Lung (tissue), 11 donors: ENCODE measurements at regions not wholly inside any gene's neighbourhood (a gene's known extent, or its start where the extent isn't known, plus 50 kb on each side); places are given as distances from the start of the nearest gene placed in this dataset.

Experiments
- ATAC-seq: fragments of 200-7000 bp; cut with Tn5 transposase; one replicate; pipeline ENCODE4 v1.9.1; 2020; ENCODE audit warnings: moderate number of reproducible peaks; ENCODE audit not compliant: insufficient read depth, low FRiP score
- DNase-seq, 3 donors: peaks; one replicate each; pipeline ENCODE4 v3.0.0-alpha.2; 2013 to 2017
- H3K27ac ChIP-seq, 2 donors: one replicate each; pipeline ENCODE4 v1.5.1; 2013; ENCODE audit warnings: mild to moderate bottlenecking in 2 of 2, moderate library complexity in 2 of 2, control low read depth in 1 of 2, inconsistent platforms in 1 of 2, low read depth in 1 of 2, low read length in 1 of 2
- H3K27me3 ChIP-seq, 3 donors: one replicate each; pipeline ENCODE4 v1.5.1; 2013; ENCODE audit warnings: low read length in 2 of 3; ENCODE audit not compliant: control insufficient read depth in 3 of 3, insufficient read depth in 3 of 3
- H3K36me3 ChIP-seq, 4 donors: one replicate each; pipeline ENCODE4 v1.5.1; 2013; ENCODE audit warnings: low read length in 4 of 4, mild to moderate bottlenecking in 1 of 4, moderate library complexity in 1 of 4; ENCODE audit not compliant: control insufficient read depth in 4 of 4, insufficient read depth in 4 of 4
- H3K4me1 ChIP-seq, 5 donors: one replicate each; pipeline ENCODE4 v1.5.1; 2013; ENCODE audit warnings: low read length in 5 of 5, mild to moderate bottlenecking in 2 of 5, moderate library complexity in 1 of 5; ENCODE audit not compliant: control insufficient read depth in 5 of 5, insufficient read depth in 5 of 5
- H3K4me3 ChIP-seq: one replicate; pipeline ENCODE4 v1.5.1; 2013; ENCODE audit warnings: mild to moderate bottlenecking, control low read depth, moderate library complexity
- H3K9ac ChIP-seq, 2 donors: one replicate each; pipeline ENCODE4 v1.5.1; 2013; ENCODE audit warnings: low read length in 2 of 2, control low read depth in 1 of 2; ENCODE audit not compliant: insufficient read depth in 1 of 2
- H3K9me3 ChIP-seq, 4 donors: one replicate each; pipeline ENCODE4 v1.5.1; 2013; ENCODE audit warnings: low read length in 3 of 4, mild to moderate bottlenecking in 1 of 4, moderate library complexity in 1 of 4; ENCODE audit not compliant: control insufficient read depth in 4 of 4, insufficient read depth in 3 of 4
- WGBS, 2 donors: extraction: QIAGEN DNeasy Blood & Tissue Kit; methylation state at CpG; one replicate each; pipeline ENCODE4 v1.1.7; 2013; 5-methylcytosine and 5-hydroxymethylcytosine counted together
- TF ChIP-seq, protein P1 (sequence below): IDR thresholded peaks from 2 replicates; pipeline ENCODE4 v1.5.1; 2012; ENCODE audit warnings: mild to moderate bottlenecking; ENCODE audit errors: control extremely low read depth, extremely low read depth
- donor health status: control.
- donor health status: control.
- donor health status: Bipolar disorder and iron deficiency.
- donor health status: healthy.
- donor health status: DM: yes; HTN: yes; CAD: no.

GRCh38 chr16:56019274-56019673, 144.1 kb upstream of the CES5A start:
- TF ChIP-seq, protein P1, sequence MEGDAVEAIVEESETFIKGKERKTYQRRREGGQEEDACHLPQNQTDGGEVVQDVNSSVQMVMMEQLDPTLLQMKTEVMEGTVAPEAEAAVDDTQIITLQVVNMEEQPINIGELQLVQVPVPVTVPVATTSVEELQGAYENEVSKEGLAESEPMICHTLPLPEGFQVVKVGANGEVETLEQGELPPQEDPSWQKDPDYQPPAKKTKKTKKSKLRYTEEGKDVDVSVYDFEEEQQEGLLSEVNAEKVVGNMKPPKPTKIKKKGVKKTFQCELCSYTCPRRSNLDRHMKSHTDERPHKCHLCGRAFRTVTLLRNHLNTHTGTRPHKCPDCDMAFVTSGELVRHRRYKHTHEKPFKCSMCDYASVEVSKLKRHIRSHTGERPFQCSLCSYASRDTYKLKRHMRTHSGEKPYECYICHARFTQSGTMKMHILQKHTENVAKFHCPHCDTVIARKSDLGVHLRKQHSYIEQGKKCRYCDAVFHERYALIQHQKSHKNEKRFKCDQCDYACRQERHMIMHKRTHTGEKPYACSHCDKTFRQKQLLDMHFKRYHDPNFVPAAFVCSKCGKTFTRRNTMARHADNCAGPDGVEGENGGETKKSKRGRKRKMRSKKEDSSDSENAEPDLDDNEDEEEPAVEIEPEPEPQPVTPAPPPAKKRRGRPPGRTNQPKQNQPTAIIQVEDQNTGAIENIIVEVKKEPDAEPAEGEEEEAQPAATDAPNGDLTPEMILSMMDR, result no peak
- Histone ChIP-seq H3K27me3 (no peaks in the 10 kb centered on the region), H3K9me3 (peaks cover 0 to 2% (median 0%) of the 10 kb centered on the region in 4 donors), H3K36me3 (no peaks in the 10 kb centered on the region), H3K4me3 (no peak overlapping the region), H3K4me1 (peaks cover 0 to 9% (median 0%) of the 10 kb centered on the region in 5 donors), H3K27ac (no peak overlapping the region), H3K9ac (no peak overlapping the region)
- no peak for ATAC-seq
- peak in 2 of 3 donors; percentile 9 to 46 for DNase-seq

GRCh38 chr16:56013962-56014552, 138.9 kb upstream of the CES5A start:
- 22% methylated on average over 6 of the region's 6 CpGs for WGBS, 2 donors
- no peak overlapping the region for H3K4me3 ChIP-seq
- H3K27me3 ChIP-seq, result no peaks in the 10 kb centered on the region
- H3K9me3 ChIP-seq, result no peaks in the 10 kb centered on the region
- no peak overlapping the region for H3K27ac ChIP-seq
- no peak for ATAC-seq
- TF ChIP-seq, protein P1, result no peak
- no peaks in the 10 kb centered on the region for H3K4me1 ChIP-seq
- H3K36me3 ChIP-seq, result no peaks in the 10 kb centered on the region
- no peak overlapping the region for H3K9ac ChIP-seq
- peak; percentile 72 to 84 (median 76) for DNase-seq

DNA sequence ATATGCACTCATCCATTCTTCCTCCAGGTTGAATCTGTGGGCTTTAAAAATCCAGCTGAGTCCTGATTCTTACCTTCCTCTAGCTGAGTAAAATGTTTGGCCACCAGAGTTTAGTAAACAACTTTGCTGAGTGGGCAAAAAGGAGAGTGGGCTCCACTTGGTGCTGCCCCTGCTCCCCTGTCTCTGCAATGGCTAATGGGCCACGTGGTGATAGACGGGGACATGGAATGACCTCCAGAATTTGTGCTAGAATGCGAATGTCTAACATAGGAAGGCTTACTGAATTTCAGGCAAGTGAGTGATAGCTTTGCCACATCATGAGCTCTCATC, 137.3 kb upstream of the CES5A start:
- Histone ChIP-seq H3K36me3 (no peaks in the 10 kb centered on the region), H3K9me3 (no peaks in the 10 kb centered on the region), H3K4me3 (no peak overlapping the region), H3K4me1 (no peaks in the 10 kb centered on the region), H3K27me3 (no peaks in the 10 kb centered on the region), H3K9ac (no peak overlapping the region), H3K27ac (no peak overlapping the region)
- TF ChIP-seq, protein P1, result no peak
- DNase-seq (no peak), ATAC-seq (no peak)
- WGBS, 2 donors, result 68 to 82% methylated on average over 3 of the region's 3 CpGs
